HEK293 (cell line): ENCODE measurements at regions not wholly inside any gene's neighbourhood (a gene's known extent, or its start where the extent isn't known, plus 50 kb on each side); places are given as distances from the start of the nearest gene placed in this dataset.

Experiments
- CTCF ChIA-PET: fragments of 350-600 bp; formaldehyde crosslinking; extraction: SDS; loops from one replicate; lab custom pipeline; 2021; ENCODE audit warnings: antibody characterized with exemption; lab: Yijun Ruan, JAX
- POLR2A ChIA-PET: fragments of 300-600 bp; formaldehyde crosslinking; extraction: SDS; loops from one replicate; lab custom pipeline; 2020; ENCODE audit warnings: antibody characterized with exemption, inconsistent platforms; lab: Yijun Ruan, JAX
- H3K27ac ChIP-seq: fragments of 200-500 bp; sonication (Bioruptor generic); 2 replicates; pipeline ENCODE4 v1.5.1; 2014; ENCODE audit warnings: low read depth, low read length, control low read depth, inconsistent platforms; ENCODE audit errors: extremely low read depth
- H3K36me3 ChIP-seq, 2 experiments: fragments of 200-500 bp in 1 of 2; sonication (Bioruptor generic) in 1 of 2; 1 replicate in 1 of 2; 2 replicates in 1 of 2; pipeline ENCODE4 v1.5.1; 2014 to 2017; ENCODE audit warnings: inconsistent platforms in 2 of 2, low read length in 2 of 2; ENCODE audit not compliant: control insufficient read depth in 2 of 2, insufficient read depth in 1 of 2
- H3K4me1 ChIP-seq: fragments of 200-500 bp; sonication (Bioruptor generic); 2 replicates; pipeline ENCODE4 v1.5.1; 2014; ENCODE audit warnings: mild to moderate bottlenecking, low read length, inconsistent platforms; ENCODE audit not compliant: control insufficient read depth, insufficient read depth
- H3K4me3 ChIP-seq: 2 replicates; pipeline ENCODE4 v1.5.1; 2011; ENCODE audit warnings: low read depth, mild to moderate bottlenecking, control low read depth, low read length, moderate library complexity
- H3K9me3 ChIP-seq: fragments of 200-500 bp; sonication (Bioruptor generic); 2 replicates; pipeline ENCODE4 v1.5.1; 2014; ENCODE audit warnings: low read depth, low read length, inconsistent platforms; ENCODE audit not compliant: control insufficient read depth, insufficient read depth
- GLIS2 ChIP-seq: fragments of 450-650 bp; formaldehyde crosslinking; IDR thresholded peaks from 2 replicates; pipeline ENCODE4 v1.5.1; 2016; ENCODE audit warnings: missing biosample characterization, missing genetic modification characterization
- KLF7 ChIP-seq: fragments of 450-650 bp; formaldehyde crosslinking; IDR thresholded peaks from 2 replicates; pipeline ENCODE4 v1.5.1; 2016; ENCODE audit warnings: missing biosample characterization, missing genetic modification characterization, borderline replicate concordance
- REPIN1 ChIP-seq: fragments of 450-650 bp; formaldehyde crosslinking; IDR thresholded peaks from 2 replicates; pipeline ENCODE4 v1.5.1; 2017; ENCODE audit warnings: missing biosample characterization, missing genetic modification characterization, low read depth
- TRIM28 ChIP-seq: IDR thresholded peaks from 2 replicates; pipeline ENCODE4 v1.6.1; 2011; ENCODE audit warnings: low read length, control low read depth, borderline replicate concordance
- ZBTB8A ChIP-seq: fragments of 450-650 bp; formaldehyde crosslinking; IDR thresholded peaks from 2 replicates; pipeline ENCODE4 v1.5.1; 2016; ENCODE audit warnings: missing biosample characterization, missing genetic modification characterization
- ZFP3 ChIP-seq: fragments of 450-650 bp; formaldehyde crosslinking; IDR thresholded peaks from 2 replicates; pipeline ENCODE4 v1.5.1; 2016; ENCODE audit warnings: low read depth, missing biosample characterization, missing genetic modification characterization
- ZFP41 ChIP-seq: fragments of 450-650 bp; formaldehyde crosslinking; IDR thresholded peaks from 2 replicates; pipeline ENCODE4 v1.5.1; 2016; ENCODE audit warnings: missing biosample characterization, missing genetic modification characterization, borderline replicate concordance
- ZNF10 ChIP-seq: fragments of 450-650 bp; formaldehyde crosslinking; IDR thresholded peaks from 2 replicates; pipeline ENCODE4 v1.5.1; 2017; ENCODE audit warnings: missing biosample characterization, missing genetic modification characterization
- ZNF112 ChIP-seq: fragments of 450-650 bp; formaldehyde crosslinking; IDR thresholded peaks from 2 replicates; pipeline ENCODE4 v1.5.0; 2017; ENCODE audit warnings: missing biosample characterization, missing genetic modification characterization
- ZNF114 ChIP-seq: fragments of 450-650 bp; formaldehyde crosslinking; IDR thresholded peaks from 2 replicates; pipeline ENCODE4 v1.5.0; 2017; ENCODE audit warnings: missing biosample characterization, missing genetic modification characterization
- ZNF133 ChIP-seq: fragments of 450-650 bp; formaldehyde crosslinking; IDR thresholded peaks from 2 replicates; pipeline ENCODE4 v1.5.1; 2016; ENCODE audit warnings: missing biosample characterization, missing genetic modification characterization
- ZNF155 ChIP-seq: fragments of 450-650 bp; formaldehyde crosslinking; IDR thresholded peaks from 2 replicates; pipeline ENCODE4 v1.5.1; 2016; ENCODE audit warnings: missing biosample characterization, missing genetic modification characterization
- ZNF223 ChIP-seq: fragments of 450-650 bp; formaldehyde crosslinking; IDR thresholded peaks from 2 replicates; pipeline ENCODE4 v1.5.1; 2016; ENCODE audit warnings: missing biosample characterization, missing genetic modification characterization
- ZNF266 ChIP-seq: fragments of 450-650 bp; formaldehyde crosslinking; IDR thresholded peaks from 2 replicates; pipeline ENCODE4 v1.5.1; 2016; ENCODE audit warnings: missing biosample characterization, missing genetic modification characterization, low read depth
- ZNF555 ChIP-seq: fragments of 450-650 bp; formaldehyde crosslinking; conservative IDR thresholded peaks from 2 replicates; pipeline ENCODE4 v1.5.1; 2017; ENCODE audit warnings: missing biosample characterization, mild to moderate bottlenecking, missing genetic modification characterization, inconsistent platforms
- ZNF571 ChIP-seq: fragments of 450-650 bp; formaldehyde crosslinking; IDR thresholded peaks from 2 replicates; pipeline ENCODE4 v1.5.0; 2017; ENCODE audit warnings: missing biosample characterization, missing genetic modification characterization
- ZNF600 ChIP-seq: fragments of 450-650 bp; formaldehyde crosslinking; IDR thresholded peaks from 2 replicates; pipeline ENCODE4 v1.5.1; 2016; ENCODE audit warnings: missing biosample characterization, missing genetic modification characterization
- TF ChIP-seq, protein P1 (sequence below): fragments of 450-650 bp; formaldehyde crosslinking; IDR thresholded peaks from 2 replicates; pipeline ENCODE4 v1.5.1; 2016; ENCODE audit warnings: missing biosample characterization, missing genetic modification characterization
- TF ChIP-seq, protein P2 (sequence below): fragments of 450-650 bp; formaldehyde crosslinking; IDR thresholded peaks from 2 replicates; pipeline ENCODE4 v1.5.1; 2017; ENCODE audit warnings: missing biosample characterization, mild to moderate bottlenecking, missing genetic modification characterization, moderate library complexity
- TF ChIP-seq, protein P3 (sequence below): fragments of 450-650 bp; formaldehyde crosslinking; IDR thresholded peaks from 2 replicates; pipeline ENCODE4 v1.5.1; 2016; ENCODE audit warnings: missing biosample characterization, missing genetic modification characterization, borderline replicate concordance
- TF ChIP-seq, protein P4 (sequence below): fragments of 450-650 bp; formaldehyde crosslinking; IDR thresholded peaks from 2 replicates; pipeline ENCODE4 v1.5.1; 2017; ENCODE audit warnings: missing biosample characterization, missing genetic modification characterization
- TF ChIP-seq, protein P5 (sequence below): fragments of 450-650 bp; formaldehyde crosslinking; IDR thresholded peaks from 2 replicates; pipeline ENCODE4 v1.5.1; 2016; ENCODE audit warnings: missing biosample characterization, missing genetic modification characterization
- TF ChIP-seq, protein P6 (sequence below): fragments of 450-650 bp; formaldehyde crosslinking; IDR thresholded peaks from 2 replicates; pipeline ENCODE4 v1.5.1; 2017; ENCODE audit warnings: missing biosample characterization, missing genetic modification characterization
- TF ChIP-seq, protein P7 (sequence below): fragments of 450-650 bp; formaldehyde crosslinking; IDR thresholded peaks from 2 replicates; pipeline ENCODE4 v1.5.1; 2016; ENCODE audit warnings: missing biosample characterization, missing genetic modification characterization
- TF ChIP-seq, protein P8 (sequence below): fragments of 450-650 bp; formaldehyde crosslinking; IDR thresholded peaks from 2 replicates; pipeline ENCODE4 v1.5.1; 2016; ENCODE audit warnings: missing biosample characterization, missing genetic modification characterization, low read depth

DNA sequence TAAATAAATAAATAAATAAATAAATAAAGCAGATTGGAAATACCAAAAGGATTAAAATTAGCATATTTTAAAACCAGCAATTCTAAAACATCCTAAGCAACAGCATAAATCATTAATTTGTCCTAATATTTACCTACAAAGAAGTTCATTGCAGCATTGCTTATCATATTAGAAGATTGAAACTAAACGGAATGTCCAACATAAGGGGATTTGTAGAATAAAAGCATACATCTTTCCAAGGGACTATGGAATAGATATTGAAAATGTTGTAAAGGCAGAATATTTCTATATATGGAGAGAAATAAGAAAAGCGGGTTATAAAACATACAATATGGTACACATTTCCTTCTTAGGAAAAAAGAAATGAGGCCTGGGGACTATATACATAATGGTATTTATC lies 71.1 kb upstream of the RFC3 start:
- Histone ChIP-seq H3K27ac (no peak overlapping the region), H3K4me1 (no peaks in the 10 kb centered on the region), H3K4me3 (no peak overlapping the region), H3K9me3 (no peaks in the 10 kb centered on the region), H3K36me3 (no peaks in the 10 kb centered on the region)
- ChIA-PET POLR2A (no interaction called here), CTCF (interaction anchor here (0.6 kb wide), 1 partner anchor 1165 kb away, joined by 3 read pairs; no protein-coding TSS in a partner anchor)
- TF ChIP-seq, protein P1, sequence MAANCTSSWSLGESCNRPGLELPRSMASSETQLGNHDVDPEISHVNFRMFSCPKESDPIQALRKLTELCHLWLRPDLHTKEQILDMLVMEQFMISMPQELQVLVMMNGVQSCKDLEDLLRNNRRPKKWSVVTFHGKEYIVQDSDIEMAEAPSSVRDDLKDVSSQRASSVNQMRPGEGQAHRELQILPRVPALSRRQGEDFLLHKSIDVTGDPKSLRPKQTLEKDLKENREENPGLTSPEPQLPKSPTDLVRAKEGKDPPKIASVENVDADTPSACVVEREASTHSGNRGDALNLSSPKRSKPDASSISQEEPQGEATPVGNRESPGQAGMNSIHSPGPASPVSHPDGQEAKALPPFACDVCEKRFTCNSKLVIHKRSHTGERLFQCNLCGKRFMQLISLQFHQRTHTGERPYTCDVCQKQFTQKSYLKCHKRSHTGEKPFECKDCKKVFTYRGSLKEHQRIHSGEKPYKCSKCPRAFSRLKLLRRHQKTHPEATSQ (tag by site-specific recombination) = no peak
- TF ChIP-seq ZNF155 (tag by site-specific recombination) (no peak), REPIN1 (tag by site-specific recombination) (no peak), ZNF266 (no peak), ZBTB8A (tag by site-specific recombination) (no peak), ZFP3 (tag by site-specific recombination) (no peak), ZNF114 (no peak), ZNF223 (tag by site-specific recombination) (no peak), ZNF571 (tag by site-specific recombination) (no peak), ZFP41 (no peak), ZNF112 (no peak), TRIM28 (no peak), ZNF10 (tag by site-specific recombination) (no peak), ZNF600 (no peak), ZNF555 (tag by site-specific recombination) (peak; percentile 29), GLIS2 (tag by site-specific recombination) (no peak), KLF7 (tag by site-specific recombination) (no peak), ZNF133 (tag by site-specific recombination) (no peak)
- TF ChIP-seq, protein P2, sequence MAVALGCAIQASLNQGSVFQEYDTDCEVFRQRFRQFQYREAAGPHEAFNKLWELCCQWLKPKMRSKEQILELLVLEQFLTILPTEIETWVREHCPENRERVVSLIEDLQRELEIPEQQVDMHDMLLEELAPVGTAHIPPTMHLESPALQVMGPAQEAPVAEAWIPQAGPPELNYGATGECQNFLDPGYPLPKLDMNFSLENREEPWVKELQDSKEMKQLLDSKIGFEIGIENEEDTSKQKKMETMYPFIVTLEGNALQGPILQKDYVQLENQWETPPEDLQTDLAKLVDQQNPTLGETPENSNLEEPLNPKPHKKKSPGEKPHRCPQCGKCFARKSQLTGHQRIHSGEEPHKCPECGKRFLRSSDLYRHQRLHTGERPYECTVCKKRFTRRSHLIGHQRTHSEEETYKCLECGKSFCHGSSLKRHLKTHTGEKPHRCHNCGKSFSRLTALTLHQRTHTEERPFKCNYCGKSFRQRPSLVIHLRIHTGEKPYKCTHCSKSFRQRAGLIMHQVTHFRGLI (tag by site-specific recombination) = no peak
- TF ChIP-seq, protein P3, sequence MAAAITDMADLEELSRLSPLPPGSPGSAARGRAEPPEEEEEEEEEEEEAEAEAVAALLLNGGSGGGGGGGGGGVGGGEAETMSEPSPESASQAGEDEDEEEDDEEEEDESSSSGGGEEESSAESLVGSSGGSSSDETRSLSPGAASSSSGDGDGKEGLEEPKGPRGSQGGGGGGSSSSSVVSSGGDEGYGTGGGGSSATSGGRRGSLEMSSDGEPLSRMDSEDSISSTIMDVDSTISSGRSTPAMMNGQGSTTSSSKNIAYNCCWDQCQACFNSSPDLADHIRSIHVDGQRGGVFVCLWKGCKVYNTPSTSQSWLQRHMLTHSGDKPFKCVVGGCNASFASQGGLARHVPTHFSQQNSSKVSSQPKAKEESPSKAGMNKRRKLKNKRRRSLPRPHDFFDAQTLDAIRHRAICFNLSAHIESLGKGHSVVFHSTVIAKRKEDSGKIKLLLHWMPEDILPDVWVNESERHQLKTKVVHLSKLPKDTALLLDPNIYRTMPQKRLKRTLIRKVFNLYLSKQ (tag by site-specific recombination) = no peak
- TF ChIP-seq, protein P4, sequence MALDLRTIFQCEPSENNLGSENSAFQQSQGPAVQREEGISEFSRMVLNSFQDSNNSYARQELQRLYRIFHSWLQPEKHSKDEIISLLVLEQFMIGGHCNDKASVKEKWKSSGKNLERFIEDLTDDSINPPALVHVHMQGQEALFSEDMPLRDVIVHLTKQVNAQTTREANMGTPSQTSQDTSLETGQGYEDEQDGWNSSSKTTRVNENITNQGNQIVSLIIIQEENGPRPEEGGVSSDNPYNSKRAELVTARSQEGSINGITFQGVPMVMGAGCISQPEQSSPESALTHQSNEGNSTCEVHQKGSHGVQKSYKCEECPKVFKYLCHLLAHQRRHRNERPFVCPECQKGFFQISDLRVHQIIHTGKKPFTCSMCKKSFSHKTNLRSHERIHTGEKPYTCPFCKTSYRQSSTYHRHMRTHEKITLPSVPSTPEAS = no peak
- TF ChIP-seq, protein P5, sequence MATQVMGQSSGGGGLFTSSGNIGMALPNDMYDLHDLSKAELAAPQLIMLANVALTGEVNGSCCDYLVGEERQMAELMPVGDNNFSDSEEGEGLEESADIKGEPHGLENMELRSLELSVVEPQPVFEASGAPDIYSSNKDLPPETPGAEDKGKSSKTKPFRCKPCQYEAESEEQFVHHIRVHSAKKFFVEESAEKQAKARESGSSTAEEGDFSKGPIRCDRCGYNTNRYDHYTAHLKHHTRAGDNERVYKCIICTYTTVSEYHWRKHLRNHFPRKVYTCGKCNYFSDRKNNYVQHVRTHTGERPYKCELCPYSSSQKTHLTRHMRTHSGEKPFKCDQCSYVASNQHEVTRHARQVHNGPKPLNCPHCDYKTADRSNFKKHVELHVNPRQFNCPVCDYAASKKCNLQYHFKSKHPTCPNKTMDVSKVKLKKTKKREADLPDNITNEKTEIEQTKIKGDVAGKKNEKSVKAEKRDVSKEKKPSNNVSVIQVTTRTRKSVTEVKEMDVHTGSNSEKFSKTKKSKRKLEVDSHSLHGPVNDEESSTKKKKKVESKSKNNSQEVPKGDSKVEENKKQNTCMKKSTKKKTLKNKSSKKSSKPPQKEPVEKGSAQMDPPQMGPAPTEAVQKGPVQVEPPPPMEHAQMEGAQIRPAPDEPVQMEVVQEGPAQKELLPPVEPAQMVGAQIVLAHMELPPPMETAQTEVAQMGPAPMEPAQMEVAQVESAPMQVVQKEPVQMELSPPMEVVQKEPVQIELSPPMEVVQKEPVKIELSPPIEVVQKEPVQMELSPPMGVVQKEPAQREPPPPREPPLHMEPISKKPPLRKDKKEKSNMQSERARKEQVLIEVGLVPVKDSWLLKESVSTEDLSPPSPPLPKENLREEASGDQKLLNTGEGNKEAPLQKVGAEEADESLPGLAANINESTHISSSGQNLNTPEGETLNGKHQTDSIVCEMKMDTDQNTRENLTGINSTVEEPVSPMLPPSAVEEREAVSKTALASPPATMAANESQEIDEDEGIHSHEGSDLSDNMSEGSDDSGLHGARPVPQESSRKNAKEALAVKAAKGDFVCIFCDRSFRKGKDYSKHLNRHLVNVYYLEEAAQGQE = 0 out of 2 replicates have a peak, but pooled peaks have one; percentile 26
- TF ChIP-seq, protein P6, sequence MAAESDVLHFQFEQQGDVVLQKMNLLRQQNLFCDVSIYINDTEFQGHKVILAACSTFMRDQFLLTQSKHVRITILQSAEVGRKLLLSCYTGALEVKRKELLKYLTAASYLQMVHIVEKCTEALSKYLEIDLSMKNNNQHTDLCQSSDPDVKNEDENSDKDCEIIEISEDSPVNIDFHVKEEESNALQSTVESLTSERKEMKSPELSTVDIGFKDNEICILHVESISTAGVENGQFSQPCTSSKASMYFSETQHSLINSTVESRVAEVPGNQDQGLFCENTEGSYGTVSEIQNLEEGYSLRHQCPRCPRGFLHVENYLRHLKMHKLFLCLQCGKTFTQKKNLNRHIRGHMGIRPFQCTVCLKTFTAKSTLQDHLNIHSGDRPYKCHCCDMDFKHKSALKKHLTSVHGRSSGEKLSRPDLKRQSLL = no peak
- TF ChIP-seq, protein P7, sequence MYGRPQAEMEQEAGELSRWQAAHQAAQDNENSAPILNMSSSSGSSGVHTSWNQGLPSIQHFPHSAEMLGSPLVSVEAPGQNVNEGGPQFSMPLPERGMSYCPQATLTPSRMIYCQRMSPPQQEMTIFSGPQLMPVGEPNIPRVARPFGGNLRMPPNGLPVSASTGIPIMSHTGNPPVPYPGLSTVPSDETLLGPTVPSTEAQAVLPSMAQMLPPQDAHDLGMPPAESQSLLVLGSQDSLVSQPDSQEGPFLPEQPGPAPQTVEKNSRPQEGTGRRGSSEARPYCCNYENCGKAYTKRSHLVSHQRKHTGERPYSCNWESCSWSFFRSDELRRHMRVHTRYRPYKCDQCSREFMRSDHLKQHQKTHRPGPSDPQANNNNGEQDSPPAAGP (tag by site-specific recombination) = no peak
- TF ChIP-seq, protein P8, sequence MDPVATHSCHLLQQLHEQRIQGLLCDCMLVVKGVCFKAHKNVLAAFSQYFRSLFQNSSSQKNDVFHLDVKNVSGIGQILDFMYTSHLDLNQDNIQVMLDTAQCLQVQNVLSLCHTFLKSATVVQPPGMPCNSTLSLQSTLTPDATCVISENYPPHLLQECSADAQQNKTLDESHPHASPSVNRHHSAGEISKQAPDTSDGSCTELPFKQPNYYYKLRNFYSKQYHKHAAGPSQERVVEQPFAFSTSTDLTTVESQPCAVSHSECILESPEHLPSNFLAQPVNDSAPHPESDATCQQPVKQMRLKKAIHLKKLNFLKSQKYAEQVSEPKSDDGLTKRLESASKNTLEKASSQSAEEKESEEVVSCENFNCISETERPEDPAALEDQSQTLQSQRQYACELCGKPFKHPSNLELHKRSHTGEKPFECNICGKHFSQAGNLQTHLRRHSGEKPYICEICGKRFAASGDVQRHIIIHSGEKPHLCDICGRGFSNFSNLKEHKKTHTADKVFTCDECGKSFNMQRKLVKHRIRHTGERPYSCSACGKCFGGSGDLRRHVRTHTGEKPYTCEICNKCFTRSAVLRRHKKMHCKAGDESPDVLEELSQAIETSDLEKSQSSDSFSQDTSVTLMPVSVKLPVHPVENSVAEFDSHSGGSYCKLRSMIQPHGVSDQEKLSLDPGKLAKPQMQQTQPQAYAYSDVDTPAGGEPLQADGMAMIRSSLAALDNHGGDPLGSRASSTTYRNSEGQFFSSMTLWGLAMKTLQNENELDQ = no peak
